ENCODE measurements at regions not wholly inside any gene's neighbourhood (a gene's known extent, or its start where the extent isn't known, plus 50 kb on each side); places are given as distances from the start of the nearest gene placed in this dataset.
"Not testable (repeated sequence)": the region's sequence is repeated elsewhere in the genome, so short reads cannot be mapped to it uniquely, and the experiment has no call there.

DNA sequence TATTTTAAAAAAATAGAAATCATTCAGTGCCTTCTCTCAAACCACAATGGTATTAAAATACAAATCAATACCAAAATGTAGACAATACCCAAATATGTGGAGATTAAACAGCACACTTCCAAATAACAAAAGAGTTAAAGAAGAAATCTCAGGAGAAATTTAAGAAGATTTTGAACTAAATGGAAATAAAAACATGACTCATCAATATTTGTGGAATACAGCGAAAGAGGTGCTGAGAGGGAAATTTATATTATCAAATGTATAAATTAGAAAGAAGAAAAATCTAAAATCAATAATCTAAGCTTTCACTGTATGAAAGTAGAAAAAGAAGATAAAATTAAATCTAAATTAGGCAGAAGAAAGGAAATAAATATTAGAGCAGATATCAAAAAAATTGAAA is 233.1 kb downstream of the RPIA start:
- no peak for DNase-seq
- Mint-ChIP-seq H3K4me3 (no peak overlapping the region), H3K9me3 (no peaks in the 10 kb centered on the region), H3K36me3 (no peaks in the 10 kb centered on the region), H3K4me1 (no peaks in the 10 kb centered on the region), H3K27me3 (peaks cover 0 to 9% of the 10 kb centered on the region in 2 donors), H3K27ac (no peak overlapping the region)
- Histone ChIP-seq H3K9me3 (ENCODE audit: low read length) (no peaks in the 10 kb centered on the region), H3K36me3 (ENCODE audit: insufficient read depth, low read length) (no peaks in the 10 kb centered on the region), H3K27me3 (ENCODE audit: insufficient read depth, low read length, poor library complexity, severe bottlenecking) (no peaks in the 10 kb centered on the region), H3K4me1 (ENCODE audit: insufficient read depth, low read length) (no peaks in the 10 kb centered on the region), H3K4me3 (ENCODE audit: low read length) (no peak overlapping the region), H3K27ac (ENCODE audit: low read depth, low read length) (no peak overlapping the region)
- CTCF ChIA-PET, result no interaction called here
- POLR2A ChIA-PET, result no interaction called here

DNA sequence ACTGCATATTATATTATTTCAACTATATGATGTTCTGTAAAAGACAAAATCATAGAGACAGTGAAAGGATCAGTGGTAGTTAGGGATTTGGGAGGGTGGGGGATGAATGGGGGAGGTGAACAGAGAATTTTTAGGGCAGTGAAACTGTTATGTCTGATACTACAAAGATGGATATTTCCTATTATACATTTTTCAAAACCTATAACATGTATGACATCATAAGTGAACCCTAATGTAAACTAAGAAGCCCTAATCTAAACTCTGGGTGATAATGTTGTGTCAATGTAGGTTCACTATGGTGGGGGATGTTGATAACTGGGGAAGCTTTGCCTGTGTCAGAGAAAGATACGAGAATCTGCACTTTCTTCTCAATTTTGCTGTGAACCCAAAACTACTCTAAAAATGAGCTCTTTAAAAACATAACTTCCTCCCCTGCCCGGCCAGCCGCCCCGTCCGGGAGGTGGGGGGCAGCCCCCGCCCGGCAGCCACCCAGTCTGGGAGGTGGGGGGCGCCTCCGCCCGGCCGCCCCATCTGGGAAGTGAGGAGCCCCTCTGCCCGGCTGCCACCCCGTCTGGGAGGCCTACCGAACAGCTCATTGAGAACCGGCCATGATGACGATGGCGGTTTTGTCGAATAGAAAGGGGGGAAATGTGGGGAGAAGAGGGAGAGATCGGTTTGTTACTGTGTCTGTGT is 234.4 kb downstream of the RPIA start:
- ChIA-PET POLR2A (no interaction called here), CTCF (no interaction called here)
- H3K4me3 ChIP-seq (ENCODE audit: low read length), result no peak overlapping the region
- DNase-seq, result no peak
- Mint-ChIP-seq H3K27ac (no peak overlapping the region), H3K4me1 (no peaks in the 10 kb centered on the region), H3K4me3 (no peak overlapping the region), H3K36me3 (no peaks in the 10 kb centered on the region), H3K9me3 (no peaks in the 10 kb centered on the region), H3K27me3 (peaks cover 0 to 9% of the 10 kb centered on the region in 2 donors)
- H3K4me1 ChIP-seq (ENCODE audit: insufficient read depth, low read length), result no peaks in the 10 kb centered on the region
- no peaks in the 10 kb centered on the region for H3K36me3 ChIP-seq (ENCODE audit: insufficient read depth, low read length)
- H3K27me3 ChIP-seq (ENCODE audit: insufficient read depth, low read length, poor library complexity, severe bottlenecking), result no peaks in the 10 kb centered on the region
- H3K27ac ChIP-seq (ENCODE audit: low read depth, low read length), result no peak overlapping the region
- H3K9me3 ChIP-seq (ENCODE audit: low read length), result no peaks in the 10 kb centered on the region

DNA sequence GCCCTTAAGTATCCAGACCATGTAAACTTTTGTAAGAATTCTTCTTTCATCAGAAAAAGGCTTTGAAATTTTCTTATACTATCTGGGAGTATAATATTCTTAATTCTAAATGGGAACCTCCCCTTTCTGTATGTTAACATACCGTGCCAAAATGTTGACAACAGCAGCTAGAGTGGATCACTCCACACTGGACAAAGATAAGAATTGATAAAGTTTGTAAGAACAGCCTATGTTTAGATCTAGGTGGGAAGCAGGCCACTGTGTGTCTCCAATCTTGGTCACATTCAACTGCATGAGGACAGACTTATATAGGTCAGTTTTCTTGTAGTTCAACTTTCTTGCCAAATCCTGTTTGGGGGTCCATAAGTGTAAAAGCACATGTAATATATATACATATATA is 235.7 kb downstream of the RPIA start:
- Mint-ChIP-seq H3K27me3 (peaks cover 2 to 9% of the 10 kb centered on the region in 2 donors), H3K36me3 (no peaks in the 10 kb centered on the region), H3K4me3 (no peak overlapping the region), H3K9me3 (no peaks in the 10 kb centered on the region), H3K27ac (no peak overlapping the region), H3K4me1 (no peaks in the 10 kb centered on the region)
- no peak for DNase-seq
- H3K4me3 ChIP-seq (ENCODE audit: low read length), result no peak overlapping the region
- ChIA-PET POLR2A (no interaction called here), CTCF (no interaction called here)
- H3K27ac ChIP-seq (ENCODE audit: low read depth, low read length), result no peak overlapping the region
- H3K36me3 ChIP-seq (ENCODE audit: insufficient read depth, low read length), result no peaks in the 10 kb centered on the region
- H3K4me1 ChIP-seq (ENCODE audit: insufficient read depth, low read length), result no peaks in the 10 kb centered on the region
- no peaks in the 10 kb centered on the region for H3K9me3 ChIP-seq (ENCODE audit: low read length)
- H3K27me3 ChIP-seq (ENCODE audit: insufficient read depth, low read length, poor library complexity, severe bottlenecking), result no peaks in the 10 kb centered on the region

DNA sequence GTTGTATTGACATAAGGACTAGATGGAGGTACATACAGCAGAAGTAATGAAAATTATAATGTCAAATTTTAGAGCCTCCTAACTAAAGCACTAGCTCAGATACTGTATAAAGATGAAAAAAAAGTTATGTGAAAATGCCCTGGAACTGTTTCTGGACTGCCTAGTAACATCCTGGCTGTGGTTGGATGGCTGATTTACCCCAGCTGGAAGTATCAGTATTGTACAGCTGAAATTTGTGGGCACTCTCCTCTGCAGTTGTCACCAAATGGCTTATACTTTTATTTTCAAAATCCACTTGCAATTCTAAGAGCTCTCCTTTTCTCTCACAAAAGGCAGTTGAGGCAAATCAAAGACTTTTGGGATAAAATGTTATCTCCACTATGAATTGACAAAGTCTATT is 239.2 kb downstream of the RPIA start:
- Mint-ChIP-seq H3K27me3 (peaks cover 2 to 5% of the 10 kb centered on the region in 2 donors), H3K27ac (no peak overlapping the region), H3K4me3 (no peak overlapping the region), H3K9me3 (no peaks in the 10 kb centered on the region), H3K4me1 (peaks cover 0 to 2% (median 0%) of the 10 kb centered on the region in 3 donors), H3K36me3 (no peaks in the 10 kb centered on the region)
- Histone ChIP-seq H3K4me1 (ENCODE audit: insufficient read depth, low read length) (no peaks in the 10 kb centered on the region), H3K36me3 (ENCODE audit: insufficient read depth, low read length) (no peaks in the 10 kb centered on the region), H3K27ac (ENCODE audit: low read depth, low read length) (no peak overlapping the region), H3K9me3 (ENCODE audit: low read length) (no peaks in the 10 kb centered on the region), H3K4me3 (ENCODE audit: low read length) (no peak overlapping the region), H3K27me3 (ENCODE audit: insufficient read depth, low read length, poor library complexity, severe bottlenecking) (no peaks in the 10 kb centered on the region)
- no peak for DNase-seq
- CTCF ChIA-PET, result no interaction called here
- POLR2A ChIA-PET, result no interaction called here

DNA sequence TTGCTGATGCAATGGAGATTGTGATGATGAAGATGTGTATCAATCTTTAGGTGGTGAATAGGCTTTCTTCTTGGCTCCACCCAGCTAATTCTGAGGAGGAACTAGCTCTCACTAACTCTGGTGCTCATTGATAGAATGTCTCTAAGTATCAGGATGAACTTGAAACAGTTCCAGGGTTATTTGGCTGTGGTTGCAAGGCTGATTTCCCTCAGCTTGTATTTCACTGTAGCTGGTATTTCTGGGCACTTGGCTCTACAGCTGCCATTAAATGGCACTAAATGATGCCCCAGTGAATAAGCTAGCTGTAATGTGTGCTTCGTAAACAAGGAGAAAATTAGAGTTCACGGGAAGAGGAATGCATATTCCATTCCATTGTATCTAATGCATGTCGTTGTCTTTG is 241.2 kb downstream of the RPIA start:
- H3K4me1 Mint-ChIP-seq, result peaks cover 0 to 2% (median 0%) of the 10 kb centered on the region in 3 donors
- no peak for DNase-seq
- peaks cover 2 to 5% of the 10 kb centered on the region in 2 donors for H3K27me3 Mint-ChIP-seq
- no peaks in the 10 kb centered on the region for H3K9me3 Mint-ChIP-seq
- H3K4me3 ChIP-seq (ENCODE audit: low read length), result no peak overlapping the region
- ChIA-PET CTCF (no interaction called here), POLR2A (no interaction called here)
- no peak overlapping the region for H3K4me3 Mint-ChIP-seq
- no peaks in the 10 kb centered on the region for H3K9me3 ChIP-seq (ENCODE audit: low read length)
- no peak overlapping the region for H3K27ac Mint-ChIP-seq
- no peaks in the 10 kb centered on the region for H3K4me1 ChIP-seq (ENCODE audit: insufficient read depth, low read length)
- H3K27ac ChIP-seq (ENCODE audit: low read depth, low read length), result no peak overlapping the region
- no peaks in the 10 kb centered on the region for H3K27me3 ChIP-seq (ENCODE audit: insufficient read depth, low read length, poor library complexity, severe bottlenecking)
- H3K36me3 Mint-ChIP-seq, result no peaks in the 10 kb centered on the region
- no peaks in the 10 kb centered on the region for H3K36me3 ChIP-seq (ENCODE audit: insufficient read depth, low read length)

DNA sequence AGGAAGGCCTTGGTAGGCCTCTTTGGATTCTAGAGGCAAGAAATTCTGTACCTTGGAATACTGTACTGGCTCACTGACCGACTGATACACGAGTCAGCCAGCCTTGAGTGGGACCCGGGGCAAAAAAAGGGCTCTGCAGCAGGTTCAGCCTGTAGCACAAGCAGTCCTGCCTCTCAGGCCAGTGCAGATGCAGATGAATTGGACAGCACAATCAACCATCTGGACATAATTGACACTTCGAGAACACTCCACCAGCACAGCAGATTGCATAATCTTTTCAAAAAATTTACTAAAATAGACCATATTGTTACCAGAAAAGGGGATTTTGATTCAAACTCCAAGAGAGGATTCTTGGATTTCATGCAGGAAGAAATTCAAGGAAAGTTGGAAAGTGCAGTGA is 241.6 kb downstream of the RPIA start:
- Mint-ChIP-seq H3K4me3 (no peak overlapping the region), H3K9me3 (no peaks in the 10 kb centered on the region), H3K36me3 (no peaks in the 10 kb centered on the region), H3K4me1 (peaks cover 0 to 2% (median 0%) of the 10 kb centered on the region in 3 donors), H3K27me3 (peaks cover 2 to 5% of the 10 kb centered on the region in 2 donors), H3K27ac (no peak overlapping the region)
- Histone ChIP-seq H3K27ac (ENCODE audit: low read depth, low read length) (no peak overlapping the region), H3K4me1 (ENCODE audit: insufficient read depth, low read length) (no peaks in the 10 kb centered on the region), H3K4me3 (ENCODE audit: low read length) (no peak overlapping the region), H3K9me3 (ENCODE audit: low read length) (no peaks in the 10 kb centered on the region), H3K27me3 (ENCODE audit: insufficient read depth, low read length, poor library complexity, severe bottlenecking) (no peaks in the 10 kb centered on the region), H3K36me3 (ENCODE audit: insufficient read depth, low read length) (no peaks in the 10 kb centered on the region)
- POLR2A ChIA-PET, result no interaction called here
- no peak for DNase-seq
- CTCF ChIA-PET, result no interaction called here

DNA sequence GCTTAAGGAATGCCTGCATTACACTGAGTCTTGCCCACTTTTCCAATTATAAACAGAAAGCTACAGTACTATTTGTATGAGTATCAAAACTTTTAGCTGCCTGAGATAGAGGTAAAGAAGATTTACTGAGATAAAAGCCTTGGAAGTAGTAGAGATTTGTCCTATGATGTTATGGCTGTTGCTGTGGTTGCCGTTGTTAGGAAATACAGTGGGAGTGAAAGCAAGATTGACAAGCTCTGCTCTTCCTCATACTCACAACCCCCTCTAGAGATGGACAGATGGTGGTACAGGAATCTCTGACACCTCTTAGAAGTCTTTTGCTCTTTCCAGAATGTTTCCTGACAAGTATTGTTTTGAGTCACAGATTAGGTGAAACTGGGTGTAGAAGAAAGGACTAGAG is 242.5 kb downstream of the RPIA start:
- Mint-ChIP-seq H3K9me3 (no peaks in the 10 kb centered on the region), H3K4me3 (no peak overlapping the region), H3K36me3 (no peaks in the 10 kb centered on the region), H3K27me3 (peaks cover 4 to 5% of the 10 kb centered on the region in 2 donors), H3K4me1 (peaks cover 0 to 2% (median 0%) of the 10 kb centered on the region in 3 donors), H3K27ac (no peak overlapping the region)
- Histone ChIP-seq H3K27ac (ENCODE audit: low read depth, low read length) (no peak overlapping the region), H3K4me3 (ENCODE audit: low read length) (no peak overlapping the region), H3K9me3 (ENCODE audit: low read length) (no peaks in the 10 kb centered on the region), H3K4me1 (ENCODE audit: insufficient read depth, low read length) (no peaks in the 10 kb centered on the region), H3K27me3 (ENCODE audit: insufficient read depth, low read length, poor library complexity, severe bottlenecking) (no peaks in the 10 kb centered on the region), H3K36me3 (ENCODE audit: insufficient read depth, low read length) (no peaks in the 10 kb centered on the region)
- POLR2A ChIA-PET, result no interaction called here
- CTCF ChIA-PET, result no interaction called here
- DNase-seq, result no peak

DNA sequence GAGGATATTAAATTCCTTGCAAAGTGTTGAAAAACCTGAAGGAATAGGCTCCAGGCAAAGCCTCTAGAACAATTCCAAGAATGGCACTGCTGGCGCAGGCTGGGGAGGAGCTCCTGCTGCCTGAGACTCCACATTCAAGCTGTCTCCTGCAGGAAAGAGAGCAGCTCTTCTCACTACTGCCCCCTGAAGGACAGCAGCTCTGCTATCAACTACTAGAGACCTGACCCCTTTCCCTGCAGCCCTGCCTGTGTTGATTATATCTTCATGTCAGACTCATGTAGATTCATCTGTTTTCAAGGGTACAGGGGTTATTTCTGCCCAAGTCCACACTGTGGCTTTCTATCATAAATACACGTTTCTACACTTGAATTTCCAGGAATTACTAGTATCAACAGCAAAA is 249.7 kb downstream of the RPIA start:
- POLR2A ChIA-PET; H3K27me3 Mint-ChIP-seq; H3K27me3 ChIP-seq (ENCODE audit: insufficient read depth, low read length, poor library complexity, severe bottlenecking); H3K27ac Mint-ChIP-seq; H3K36me3 Mint-ChIP-seq; H3K9me3 Mint-ChIP-seq; H3K4me3 ChIP-seq (ENCODE audit: low read length); DNase-seq; H3K4me1 ChIP-seq (ENCODE audit: insufficient read depth, low read length); CTCF ChIA-PET; H3K9me3 ChIP-seq (ENCODE audit: low read length); H3K4me3 Mint-ChIP-seq; H3K27ac ChIP-seq (ENCODE audit: low read depth, low read length); H3K4me1 Mint-ChIP-seq; H3K36me3 ChIP-seq (ENCODE audit: insufficient read depth, low read length): not testable (repeated sequence)

DNA sequence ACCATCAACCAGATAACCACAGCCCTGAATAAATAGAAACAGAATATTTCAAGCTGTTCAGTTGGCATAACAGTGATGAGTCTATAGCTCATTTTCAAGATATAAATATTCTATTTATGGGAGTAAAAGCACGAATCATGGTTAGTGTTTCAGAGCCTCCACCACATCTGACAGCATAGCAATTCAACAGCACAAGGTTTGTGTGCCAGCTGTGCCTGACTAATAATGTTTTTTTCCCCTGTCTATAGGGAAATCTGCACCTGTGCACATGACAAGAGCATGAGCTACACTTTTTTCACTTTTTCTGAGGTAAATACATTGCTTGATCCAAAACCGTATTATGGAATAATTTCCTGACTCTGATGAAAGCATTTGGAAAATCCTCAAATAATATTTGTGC is 251.3 kb downstream of the RPIA start:
- no peak for DNase-seq
- Histone ChIP-seq H3K27me3 (ENCODE audit: insufficient read depth, low read length, poor library complexity, severe bottlenecking) (no peaks in the 10 kb centered on the region), H3K4me1 (ENCODE audit: insufficient read depth, low read length) (no peaks in the 10 kb centered on the region), H3K27ac (ENCODE audit: low read depth, low read length) (no peak overlapping the region), H3K9me3 (ENCODE audit: low read length) (no peaks in the 10 kb centered on the region), H3K36me3 (ENCODE audit: insufficient read depth, low read length) (no peaks in the 10 kb centered on the region), H3K4me3 (ENCODE audit: low read length) (no peak overlapping the region)
- Mint-ChIP-seq H3K27me3 (peaks cover 1 to 23% of the 10 kb centered on the region in 2 donors), H3K36me3 (no peaks in the 10 kb centered on the region), H3K4me3 (no peak overlapping the region), H3K27ac (no peak overlapping the region), H3K9me3 (peaks cover 0 to 3% (median 0%) of the 10 kb centered on the region in 5 donors), H3K4me1 (no peaks in the 10 kb centered on the region)
- POLR2A ChIA-PET, result no interaction called here
- CTCF ChIA-PET, result no interaction called here
